HuH-7 (cell line): ENCODE measurements at regions not wholly inside any gene's neighbourhood (a gene's known extent, or its start where the extent isn't known, plus 50 kb on each side); places are given as distances from the start of the nearest gene placed in this dataset.
"Not testable (repeated sequence)": the region's sequence is repeated elsewhere in the genome, so short reads cannot be mapped to it uniquely, and the experiment has no call there.

Experiments
- DNase-seq: peaks from one replicate; pipeline ENCODE4 v3.0.0; 2011; ENCODE audit warnings: low spot score

DNA sequence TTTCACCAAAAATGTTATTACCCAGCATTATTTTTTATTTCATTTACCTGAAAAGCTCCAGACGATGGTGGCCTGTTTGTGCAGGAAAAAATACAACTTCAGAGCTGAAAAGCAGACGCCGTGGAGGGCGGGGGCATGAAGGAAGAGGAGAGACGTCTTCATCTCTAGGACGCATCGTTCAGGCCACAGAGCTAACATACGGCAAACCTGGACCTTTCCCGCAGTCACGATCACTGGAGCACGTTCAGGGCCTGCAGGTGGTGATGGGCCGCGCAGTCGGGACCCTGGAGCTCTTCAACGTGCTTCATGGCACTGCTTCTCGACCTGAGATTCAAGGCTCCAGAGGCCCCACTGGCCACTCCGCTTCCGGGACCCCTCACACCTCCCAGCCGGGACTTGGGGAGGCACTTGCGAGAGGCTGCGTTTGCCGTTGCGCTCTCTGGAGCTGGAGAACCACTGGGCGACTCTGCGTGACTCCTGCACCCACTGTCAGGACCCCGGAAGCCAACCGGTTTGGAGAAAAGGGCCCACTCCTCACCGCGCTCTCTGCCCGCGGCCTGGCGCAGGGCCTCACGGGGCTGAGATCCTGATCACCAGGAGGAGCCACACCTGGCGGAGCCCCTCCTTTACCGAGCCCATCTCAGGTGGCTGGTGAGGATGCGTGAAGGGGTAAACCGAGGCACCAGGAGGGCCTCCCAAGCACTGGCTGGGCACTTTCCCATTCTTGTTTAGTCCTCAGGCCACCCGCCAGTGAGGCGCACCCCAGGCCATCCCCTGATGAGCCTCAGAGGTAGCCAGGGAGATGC lies 164.4 kb upstream of the AFDN start:
- DNase-seq = no peak

DNA sequence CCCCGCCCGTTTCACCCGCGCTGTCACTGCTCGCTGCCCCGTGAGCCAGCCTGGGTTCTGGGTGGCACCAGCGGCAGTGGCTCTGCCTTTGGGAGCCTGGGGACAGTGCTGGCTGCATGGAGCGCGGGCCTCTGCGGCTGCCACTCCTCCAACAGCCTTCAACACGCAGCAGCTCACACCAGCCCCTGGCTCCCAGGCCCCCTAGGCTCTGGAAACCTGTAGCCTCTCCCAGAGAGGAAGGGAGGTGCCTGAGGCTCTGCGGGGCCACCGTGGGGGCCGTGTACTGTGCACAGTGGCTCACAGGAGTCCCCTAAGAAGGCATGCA lies 163.9 kb upstream of the AFDN start:
- no peak for DNase-seq

DNA sequence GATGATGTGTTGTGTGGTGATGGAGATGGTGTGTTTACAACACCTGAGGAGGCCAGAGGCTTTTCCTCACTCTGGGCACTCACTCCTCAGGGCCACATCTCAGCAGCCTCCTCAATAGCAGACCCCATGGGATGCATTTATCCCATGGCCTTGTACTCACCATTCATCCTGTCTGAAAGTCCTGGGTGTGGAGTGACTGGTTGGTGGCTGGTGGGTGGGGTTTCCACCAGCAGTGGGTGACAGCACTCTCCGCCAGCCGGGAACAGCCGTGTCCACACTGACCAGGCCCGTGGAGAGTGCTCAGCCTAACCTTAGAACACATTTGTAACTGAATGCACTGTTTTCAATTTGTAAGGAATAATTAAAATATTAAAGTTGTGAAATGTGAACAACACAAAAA lies 163.4 kb upstream of the AFDN start:
- DNase-seq = no peak

DNA sequence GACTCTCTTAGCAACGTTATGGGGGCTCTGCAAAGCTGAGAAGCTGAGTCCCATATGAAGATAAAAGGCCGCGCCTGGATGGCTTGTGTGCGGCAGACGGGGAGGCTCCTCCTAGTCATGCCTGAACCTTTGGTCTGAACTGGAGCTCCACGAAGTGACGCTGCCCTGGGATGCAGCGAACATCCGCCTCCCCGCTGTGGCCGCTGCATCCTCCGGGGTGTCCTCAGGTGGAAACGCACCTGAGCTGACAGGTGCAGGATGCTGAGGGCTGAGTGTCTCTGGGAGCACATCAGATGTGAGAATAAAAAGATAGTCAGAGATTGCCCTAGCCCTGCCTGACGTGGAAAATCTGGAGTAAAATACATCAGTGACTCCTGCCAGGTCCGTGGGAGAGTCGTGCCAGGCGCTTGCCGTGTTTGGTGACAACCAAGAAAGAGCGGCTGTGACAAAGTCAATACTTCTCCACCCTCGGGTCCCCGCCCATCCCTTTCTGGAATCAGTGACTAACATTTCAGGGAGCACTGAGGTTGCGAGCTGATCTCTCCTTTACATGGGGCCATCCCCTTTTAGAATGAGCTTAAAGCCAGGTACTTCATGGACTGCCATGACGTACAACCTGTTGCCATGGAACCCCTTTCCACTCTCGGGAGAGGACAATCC lies 162.8 kb upstream of the AFDN start:
- DNase-seq = no peak

DNA sequence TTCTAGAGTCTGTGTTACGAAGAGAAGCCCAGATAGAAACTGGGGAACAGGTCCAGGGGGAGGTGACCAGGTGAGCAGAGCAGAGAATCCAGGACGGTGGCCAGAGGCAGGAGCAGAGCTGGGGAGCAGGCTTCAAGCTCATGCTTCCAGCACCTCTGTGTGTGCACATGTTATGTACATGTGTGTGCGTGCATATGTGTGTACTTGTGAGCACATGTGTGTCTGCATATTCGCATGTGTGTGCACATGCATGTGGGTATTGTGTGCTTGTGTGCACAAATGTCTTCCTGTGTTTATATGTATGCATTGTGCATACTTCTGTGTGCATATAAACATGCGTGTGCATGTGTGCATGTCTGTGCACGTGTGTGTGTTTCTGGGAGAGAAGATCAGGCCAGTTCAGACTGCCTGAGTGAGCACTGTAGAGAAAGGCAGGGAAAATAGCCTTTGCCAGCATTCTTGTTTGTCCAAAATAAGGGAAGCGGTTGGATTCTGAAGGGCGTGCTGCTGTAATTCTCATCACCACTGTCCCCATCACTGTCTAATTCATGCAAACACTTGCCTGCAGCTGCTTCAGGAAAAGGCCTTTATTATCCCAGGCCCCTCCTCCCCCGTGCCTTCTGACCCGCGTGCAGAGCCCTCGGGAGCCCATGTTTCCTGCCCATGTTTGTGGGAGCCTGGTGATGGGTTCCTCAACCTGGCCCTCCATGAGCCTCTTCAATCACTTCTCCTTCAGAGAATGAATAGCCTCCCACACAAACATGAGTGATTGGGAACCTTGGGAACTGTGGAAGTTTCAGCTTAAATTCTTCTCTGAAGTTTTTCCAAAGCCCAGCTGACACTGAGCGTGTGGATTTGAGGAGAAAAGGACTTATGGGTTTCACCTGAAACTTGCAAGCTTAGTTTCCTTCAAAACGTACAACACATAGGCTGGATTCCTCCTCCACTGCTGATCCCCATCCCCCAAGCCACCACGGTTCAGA lies 161.7 kb upstream of the AFDN start:
- DNase-seq = no peak

DNA sequence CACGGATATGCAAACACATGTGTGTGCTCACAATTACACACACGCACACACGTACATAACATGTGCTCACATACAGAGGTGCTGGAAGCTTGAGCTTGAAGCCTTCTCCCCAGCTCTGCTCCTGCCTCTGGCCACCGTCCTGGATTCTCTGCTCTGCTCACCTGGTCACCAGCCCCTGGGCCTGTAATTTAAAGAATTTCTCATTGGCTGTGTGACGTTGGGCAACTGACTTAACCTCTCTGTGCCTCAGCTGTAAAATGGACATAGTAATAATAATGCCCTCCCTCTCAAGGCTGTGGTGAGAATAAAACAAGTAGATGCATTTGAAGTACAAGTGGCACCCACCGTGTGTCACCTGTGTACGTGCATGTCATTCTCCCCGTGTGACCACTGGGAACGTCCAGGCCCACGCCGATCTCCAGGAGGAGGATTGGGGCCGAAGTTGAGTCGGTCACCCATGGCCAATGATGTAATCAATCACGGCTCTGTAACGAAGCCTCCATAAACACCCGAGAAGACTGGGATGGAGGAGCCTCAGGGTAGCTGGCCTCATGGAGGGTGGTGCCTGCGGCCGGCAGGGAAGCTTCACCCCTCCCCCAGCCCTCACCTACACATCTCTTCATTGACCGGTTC lies 160.9 kb upstream of the AFDN start:
- no peak for DNase-seq

DNA sequence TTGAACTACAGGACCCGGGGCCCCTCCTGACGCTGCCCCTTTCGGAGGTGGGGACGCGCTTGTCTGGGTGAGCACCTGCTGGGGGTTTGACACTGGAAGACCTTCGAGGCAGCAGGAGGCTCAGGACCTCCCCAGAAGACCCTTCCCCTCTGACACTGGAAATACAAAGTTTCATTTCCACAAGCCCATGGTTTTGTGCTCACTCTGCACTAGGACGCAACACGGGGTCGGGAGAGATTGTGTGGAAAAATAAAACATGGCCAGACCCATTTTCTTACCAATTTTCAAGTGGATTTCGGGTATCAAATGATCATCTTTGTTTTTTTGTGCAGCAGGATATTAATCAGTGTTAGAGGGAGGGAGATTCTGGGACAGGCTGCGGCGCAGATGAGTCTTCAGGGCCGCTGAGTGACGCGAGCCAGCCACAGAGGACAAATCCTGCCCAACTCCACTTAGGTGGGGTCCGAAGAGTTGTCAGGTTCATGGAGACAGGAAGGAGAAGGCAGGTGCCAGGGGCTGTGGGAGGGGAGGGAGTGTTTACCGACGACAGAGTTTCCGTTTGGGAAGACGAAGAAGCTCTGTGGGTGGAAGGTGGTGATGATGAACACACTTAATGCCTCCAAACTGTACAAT lies 160.0 kb upstream of the AFDN start:
- DNase-seq = no peak

DNA sequence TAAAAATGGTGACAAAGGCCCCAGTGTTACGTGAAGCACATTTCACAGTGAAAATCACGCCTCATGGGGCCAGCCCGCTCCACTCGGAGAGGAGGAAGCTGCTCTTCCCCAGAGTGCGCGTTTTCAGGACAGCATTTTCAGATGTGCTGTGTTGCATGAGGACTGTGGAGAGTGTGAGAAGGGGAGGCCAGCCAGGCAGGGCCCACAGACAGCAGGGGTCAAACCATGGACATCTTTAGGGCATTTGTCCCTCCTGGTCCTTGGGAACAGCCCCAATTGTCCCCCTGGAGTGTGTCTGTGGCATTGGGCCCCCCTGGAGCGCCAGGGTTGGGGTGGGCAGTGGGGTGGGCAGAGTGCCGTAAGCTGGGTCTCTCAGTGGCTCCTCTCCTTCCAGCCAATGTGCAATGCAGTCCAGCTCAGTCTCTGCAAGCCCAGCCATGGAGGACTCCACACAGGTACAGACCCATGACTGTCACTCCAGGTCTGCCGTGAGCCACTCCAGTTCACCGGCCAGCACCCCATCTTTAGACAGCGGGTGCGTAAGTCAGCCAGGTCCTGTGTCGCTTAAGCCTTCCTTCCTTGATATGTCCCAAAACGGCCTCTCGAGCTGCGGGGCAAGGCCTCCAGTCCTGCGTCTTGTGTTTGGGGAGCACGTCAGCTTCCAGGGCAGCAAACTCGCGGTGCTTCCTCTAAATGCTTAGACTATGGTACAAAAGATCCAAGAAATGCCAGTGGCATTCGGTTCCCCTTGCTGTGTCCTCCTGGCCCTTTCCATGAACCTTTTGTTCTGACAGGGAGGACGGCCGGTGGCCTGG lies 159.3 kb upstream of the AFDN start:
- DNase-seq = no peak

DNA sequence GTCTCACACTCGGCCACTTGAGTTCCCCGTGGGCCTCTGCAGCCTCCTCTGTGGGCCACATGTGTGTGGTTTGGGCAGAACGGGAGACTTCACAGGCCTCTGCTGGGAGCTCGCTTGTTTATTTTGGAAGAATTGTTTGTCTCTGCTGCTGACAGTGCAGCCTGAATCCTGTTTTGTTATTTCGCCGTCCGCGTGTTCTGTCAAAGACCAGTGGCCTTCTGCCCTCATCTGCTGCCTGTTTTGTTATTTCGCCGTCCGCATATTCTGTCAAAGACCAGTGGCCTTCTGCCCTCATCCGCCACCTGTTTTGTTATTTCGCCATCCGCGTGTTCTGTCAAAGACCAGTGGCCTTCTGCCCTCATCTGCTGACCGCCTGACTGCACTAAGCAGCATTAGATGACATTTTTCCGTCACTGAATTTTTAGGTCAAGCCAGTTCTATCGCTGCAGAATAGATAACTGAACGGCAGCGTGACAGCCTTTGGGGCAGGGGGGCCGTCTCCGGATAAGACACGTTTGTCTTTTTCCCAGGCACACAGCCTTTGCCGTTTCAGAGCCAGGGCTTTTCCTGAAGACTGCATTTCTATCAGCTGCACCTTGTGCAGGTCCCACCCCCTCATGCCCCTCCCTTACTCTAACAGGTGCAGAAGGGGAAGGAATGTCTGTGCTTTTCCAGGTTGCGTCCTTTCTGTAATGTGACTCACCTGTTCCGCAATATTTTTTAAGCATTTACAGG lies 158.5 kb upstream of the AFDN start:
- peak; percentile 57 for DNase-seq

DNA sequence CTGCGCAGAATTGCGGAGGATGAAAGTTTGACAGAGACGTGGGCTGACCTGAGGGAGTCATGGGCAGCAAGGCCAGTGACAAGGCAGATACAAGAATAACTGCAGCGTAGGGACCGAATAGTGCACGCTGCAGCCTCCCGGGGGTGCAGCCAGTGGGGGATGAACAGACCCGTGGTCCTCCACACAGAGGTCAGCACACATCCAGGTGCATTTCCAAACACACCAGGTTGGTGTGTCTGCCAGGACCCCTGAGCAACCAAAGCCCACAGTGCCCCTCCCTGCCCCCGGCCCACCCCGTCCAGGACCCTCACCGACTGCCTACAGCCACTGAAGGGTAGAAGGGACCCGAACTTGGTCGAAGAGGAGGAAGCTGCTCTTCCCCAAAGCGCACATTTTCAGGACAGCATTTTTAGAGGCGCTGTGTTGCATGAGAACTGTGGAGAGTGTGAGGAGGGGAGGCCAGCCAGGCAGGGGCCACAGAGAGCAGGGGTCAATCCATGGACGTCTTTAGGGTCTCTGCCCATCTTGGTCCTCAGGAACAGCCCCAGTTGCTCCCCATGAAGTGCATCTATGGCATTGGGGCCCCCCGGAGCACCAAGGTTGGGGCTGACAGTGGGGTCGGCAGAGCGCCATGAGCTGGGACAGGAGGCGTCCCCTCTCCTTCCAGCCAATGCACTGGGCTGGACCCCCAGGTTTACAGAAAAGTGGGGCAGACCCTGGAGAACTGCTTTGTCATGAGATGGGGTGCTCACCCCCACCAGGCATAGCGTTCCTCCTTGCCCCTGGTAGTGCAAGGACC lies 157.8 kb upstream of the AFDN start:
- DNase-seq = no peak

DNA sequence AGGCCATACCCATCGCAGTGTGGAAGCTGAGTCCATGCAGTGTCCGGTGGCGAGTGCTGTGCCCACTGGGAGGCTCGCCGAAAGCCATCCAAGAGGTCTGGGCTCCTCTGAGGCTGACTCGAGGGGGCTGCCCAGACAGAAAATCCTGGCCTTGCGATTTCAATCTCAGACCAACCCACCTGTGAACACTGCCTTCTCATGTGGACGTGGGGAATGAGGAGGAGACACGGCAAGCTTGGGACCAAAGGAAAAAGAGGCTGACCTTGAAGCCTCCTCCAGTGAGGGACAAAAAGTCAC lies 157.2 kb upstream of the AFDN start:
- DNase-seq = no peak

DNA sequence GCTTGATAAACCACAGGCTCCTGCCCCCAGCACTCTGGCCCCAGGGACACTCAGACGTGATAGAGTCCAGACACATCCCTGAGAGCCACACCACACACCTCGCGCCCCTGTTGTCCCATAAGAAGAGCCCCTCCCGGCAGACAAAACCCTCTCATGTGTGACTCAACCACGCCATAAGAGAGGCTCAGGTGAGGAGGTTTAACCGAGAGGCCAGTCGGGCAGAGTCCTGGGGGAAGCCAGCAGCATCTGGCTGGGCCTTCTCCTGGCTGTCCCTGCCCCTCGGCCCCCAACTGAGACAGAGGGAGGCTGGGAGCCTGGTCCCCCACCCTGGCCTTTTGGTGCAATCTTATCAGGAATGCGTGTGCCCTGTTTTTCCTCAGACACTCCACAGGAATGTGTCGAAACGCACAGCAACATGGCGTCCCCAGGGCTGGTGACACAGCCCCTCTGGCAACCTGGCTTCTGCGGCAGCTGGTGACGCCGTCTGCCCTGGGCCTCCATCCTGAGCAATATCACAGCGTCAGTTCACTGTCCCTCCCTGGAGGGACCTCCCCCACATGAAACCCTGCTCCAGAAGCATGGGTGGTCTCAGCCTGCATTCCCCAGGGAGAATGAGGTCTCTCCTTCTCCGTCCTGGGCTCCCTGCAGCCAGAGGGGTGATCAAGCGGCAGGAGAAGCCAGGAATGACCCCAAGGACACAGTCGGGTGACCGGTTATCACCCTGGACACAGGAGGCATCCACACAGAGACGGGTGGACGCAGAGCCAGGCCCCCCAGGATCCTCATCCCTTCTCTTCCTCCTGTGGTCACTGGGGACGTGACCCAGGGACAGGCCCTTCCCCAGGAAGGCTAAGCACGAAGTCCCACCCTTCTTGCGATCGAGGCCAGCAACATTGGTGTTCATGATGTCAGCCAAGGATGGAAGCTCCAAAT lies 156.6 kb upstream of the AFDN start:
- DNase-seq = no peak

DNA sequence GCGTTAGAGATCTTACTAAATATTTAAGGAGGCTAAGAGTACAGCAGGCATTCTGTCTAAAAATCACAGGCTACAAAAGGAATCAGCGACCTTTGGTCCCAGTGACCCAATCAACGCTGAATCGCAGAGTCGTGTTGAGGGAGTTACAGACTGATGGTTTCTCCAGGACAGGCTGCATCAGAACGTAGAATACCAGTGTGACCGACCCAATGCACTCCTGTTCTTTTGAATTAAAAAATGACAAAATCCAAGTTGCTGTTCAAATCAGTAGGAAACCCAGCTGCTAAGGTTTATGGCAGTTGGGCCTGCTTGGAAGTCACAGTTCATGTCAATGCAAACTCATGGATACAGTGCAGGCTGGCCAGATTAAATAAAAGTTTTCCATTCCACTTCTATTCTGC lies 155.8 kb upstream of the AFDN start:
- peak; percentile 63 for DNase-seq

DNA sequence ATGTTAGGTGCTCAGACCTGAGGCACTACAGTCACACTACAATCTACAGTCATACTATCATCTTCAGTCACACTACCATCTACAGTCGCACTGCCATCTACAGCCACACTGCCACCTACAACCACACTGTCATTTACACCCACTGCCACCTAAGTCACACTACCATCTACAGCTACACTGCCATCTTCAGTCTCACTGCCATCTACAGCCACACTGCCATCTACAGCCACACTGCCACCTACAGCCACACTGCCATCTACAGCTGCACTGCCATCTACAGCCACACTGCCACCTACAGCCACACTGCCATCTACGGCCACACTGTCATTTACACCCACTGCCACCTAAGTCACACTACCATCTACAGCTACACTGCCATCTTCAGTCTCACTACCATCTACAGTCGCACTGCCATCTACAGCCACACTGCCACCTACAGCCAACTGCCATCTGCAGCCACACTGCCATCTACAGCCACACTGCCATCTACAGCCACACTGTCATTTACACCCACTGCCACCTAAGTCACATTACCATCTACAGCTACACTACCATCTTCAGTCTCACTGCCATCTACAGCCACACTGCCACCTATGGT lies 155.2 kb upstream of the AFDN start:
- DNase-seq = not testable (repeated sequence)

DNA sequence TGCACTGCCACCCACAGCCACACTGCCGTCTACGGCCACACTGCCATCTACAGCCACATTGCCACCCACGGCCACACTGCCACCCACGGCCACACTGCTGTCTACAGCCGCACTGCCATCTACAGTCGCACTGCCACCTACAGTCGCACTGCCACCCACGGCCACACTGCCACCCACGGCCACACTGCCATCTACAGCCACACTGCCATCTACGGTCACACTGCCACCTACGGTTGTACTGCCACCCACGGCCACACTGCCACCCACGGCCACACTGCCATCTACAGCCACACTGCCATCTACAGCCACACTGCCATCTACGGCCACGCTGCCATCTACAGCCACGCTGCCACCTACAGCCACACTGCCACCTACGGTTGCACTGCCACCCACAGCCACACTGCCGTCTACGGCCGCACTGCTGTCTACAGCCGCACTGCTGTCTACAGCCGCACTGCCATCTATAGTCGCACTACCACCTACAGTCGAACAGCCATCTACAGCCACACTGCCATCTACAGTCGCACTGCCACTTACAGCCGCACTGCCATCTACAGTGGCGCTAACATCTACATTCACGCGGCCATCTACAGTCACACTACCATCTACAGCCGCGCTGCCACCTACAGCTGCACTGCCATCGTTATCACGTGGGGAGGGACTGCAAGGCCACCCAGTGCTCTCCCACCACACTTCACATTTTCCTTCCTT lies 154.6 kb upstream of the AFDN start:
- no peak for DNase-seq

DNA sequence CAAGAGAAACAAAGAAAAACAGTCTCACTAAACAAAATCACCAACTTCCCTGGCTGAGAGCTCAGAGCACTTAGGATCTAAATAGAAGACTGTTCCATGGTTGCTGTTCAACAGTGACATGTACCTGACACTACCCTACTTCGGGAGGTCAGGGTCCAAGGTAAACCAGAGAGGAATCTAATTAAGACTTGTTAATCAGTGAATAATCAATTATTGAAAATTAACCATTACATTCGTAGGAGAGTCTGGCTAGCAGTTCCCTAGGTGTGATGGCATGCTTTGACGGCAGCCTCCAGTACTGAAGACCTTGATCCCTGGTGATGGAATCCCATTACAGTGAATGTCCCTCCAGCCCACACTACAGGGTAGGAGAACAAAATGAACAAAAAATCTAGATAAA lies 154.0 kb upstream of the AFDN start:
- DNase-seq = no peak

DNA sequence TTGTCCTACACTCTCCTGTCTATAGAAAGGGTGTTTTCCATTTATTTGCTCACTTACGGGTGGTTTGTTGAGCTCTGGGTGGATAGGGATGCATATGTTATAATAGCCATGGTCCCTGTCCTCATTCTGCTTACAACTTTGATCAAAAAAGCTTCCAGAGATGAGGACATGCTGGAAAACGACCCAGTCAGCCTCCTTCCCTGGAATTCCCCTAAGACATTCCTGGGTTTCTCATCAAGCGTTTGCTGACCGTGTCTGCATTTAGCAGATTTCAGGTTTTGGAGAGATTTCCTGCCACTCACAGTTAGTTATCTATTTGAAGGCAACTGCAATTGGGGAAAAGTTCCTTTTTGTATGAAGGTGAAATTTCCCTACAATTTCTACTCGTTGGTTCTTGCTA lies 152.8 kb upstream of the AFDN start:
- no peak for DNase-seq
